ENCODE measurements at regions not wholly inside any gene's neighbourhood (a gene's known extent, or its start where the extent isn't known, plus 50 kb on each side); places are given as distances from the start of the nearest gene placed in this dataset.

DNA sequence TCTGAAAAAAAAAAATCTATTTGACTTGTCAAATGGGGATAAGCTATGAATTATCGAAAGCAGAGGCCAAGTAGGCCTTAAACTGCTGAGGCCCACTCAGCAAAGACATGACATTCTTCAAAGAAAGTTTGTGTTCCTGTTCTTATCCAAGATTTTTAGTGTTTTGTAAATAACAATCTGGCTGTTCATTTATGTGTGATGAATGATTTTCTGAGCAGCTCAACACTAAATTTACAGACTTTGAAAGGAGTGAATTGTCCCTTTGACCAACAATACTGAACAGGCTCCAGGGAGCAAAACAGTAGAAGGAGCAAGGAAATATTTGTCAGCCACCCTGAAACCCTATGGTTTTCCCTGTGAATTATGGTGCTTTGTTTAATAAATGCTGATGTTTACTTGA, 512.6 kb upstream of the NAALADL2 start:
- H3K4me3 ChIP-seq (ENCODE audit: low read length), result no peak overlapping the region
- TF ChIP-seq, protein P1, sequence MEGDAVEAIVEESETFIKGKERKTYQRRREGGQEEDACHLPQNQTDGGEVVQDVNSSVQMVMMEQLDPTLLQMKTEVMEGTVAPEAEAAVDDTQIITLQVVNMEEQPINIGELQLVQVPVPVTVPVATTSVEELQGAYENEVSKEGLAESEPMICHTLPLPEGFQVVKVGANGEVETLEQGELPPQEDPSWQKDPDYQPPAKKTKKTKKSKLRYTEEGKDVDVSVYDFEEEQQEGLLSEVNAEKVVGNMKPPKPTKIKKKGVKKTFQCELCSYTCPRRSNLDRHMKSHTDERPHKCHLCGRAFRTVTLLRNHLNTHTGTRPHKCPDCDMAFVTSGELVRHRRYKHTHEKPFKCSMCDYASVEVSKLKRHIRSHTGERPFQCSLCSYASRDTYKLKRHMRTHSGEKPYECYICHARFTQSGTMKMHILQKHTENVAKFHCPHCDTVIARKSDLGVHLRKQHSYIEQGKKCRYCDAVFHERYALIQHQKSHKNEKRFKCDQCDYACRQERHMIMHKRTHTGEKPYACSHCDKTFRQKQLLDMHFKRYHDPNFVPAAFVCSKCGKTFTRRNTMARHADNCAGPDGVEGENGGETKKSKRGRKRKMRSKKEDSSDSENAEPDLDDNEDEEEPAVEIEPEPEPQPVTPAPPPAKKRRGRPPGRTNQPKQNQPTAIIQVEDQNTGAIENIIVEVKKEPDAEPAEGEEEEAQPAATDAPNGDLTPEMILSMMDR (conservative IDR thresholded peaks at IDR 0.05; ENCODE audit: low read depth, low read length), result no peak
- DNase-seq (ENCODE audit: low read depth), result no peak

DNA sequence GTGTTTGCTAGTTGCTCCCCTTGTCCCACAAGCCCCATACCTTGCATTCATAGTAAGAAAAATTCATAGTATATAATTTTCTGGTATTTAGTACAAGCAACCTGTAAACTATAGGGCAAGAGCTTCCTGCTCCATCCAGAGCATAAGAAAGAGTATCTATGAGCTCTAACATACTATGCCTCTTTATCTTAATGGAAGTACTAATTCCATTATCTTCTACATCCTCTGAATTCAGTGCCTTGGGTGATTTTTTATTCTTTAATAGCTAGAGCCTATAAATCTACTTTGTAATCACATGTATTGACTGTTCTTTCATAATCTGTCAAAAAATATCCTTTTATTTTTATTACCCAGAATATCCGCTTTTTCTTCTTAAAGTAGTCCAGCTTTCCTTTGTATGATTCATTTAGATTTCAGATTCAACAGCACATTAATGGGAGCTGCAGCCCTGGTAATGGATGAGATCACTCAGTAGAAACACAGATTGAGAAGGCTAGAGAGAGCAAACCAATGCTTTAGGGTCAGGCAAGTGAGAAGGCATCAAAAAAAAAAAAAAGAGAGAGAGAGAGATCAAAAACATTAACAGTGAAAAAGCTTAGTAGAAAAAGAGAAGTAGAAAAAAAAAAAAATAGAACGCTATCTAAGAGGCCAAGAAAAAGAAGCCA, 511.5 kb upstream of the NAALADL2 start:
- TF ChIP-seq, protein P1 (conservative IDR thresholded peaks at IDR 0.05; ENCODE audit: low read depth, low read length), result no peak
- DNase-seq (ENCODE audit: low read depth), result no peak
- H3K4me3 ChIP-seq (ENCODE audit: low read length), result no peak overlapping the region

DNA sequence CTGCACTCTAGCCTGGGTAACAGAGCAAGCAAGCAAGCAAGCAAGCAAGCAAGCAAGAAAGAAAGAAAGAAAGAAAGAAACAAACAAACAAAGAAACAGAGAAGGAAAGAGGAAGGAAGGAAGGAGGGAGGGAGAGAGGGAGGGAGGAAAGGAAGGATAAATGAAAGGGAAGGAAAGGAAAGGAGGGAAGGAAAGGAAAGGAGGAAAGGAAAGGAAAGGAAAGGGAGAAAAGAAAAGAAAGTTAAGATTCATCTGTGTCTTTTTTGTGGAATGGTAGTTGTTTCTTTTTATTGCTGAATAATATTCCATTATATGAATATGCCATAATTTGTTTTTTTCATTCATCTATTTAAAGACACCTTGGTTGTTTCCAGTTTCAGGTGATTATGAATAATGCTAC, 506.9 kb upstream of the NAALADL2 start:
- no peak overlapping the region for H3K4me3 ChIP-seq (ENCODE audit: low read length)
- TF ChIP-seq, protein P1 (conservative IDR thresholded peaks at IDR 0.05; ENCODE audit: low read depth, low read length), result no peak
- DNase-seq (ENCODE audit: low read depth), result no peak

DNA sequence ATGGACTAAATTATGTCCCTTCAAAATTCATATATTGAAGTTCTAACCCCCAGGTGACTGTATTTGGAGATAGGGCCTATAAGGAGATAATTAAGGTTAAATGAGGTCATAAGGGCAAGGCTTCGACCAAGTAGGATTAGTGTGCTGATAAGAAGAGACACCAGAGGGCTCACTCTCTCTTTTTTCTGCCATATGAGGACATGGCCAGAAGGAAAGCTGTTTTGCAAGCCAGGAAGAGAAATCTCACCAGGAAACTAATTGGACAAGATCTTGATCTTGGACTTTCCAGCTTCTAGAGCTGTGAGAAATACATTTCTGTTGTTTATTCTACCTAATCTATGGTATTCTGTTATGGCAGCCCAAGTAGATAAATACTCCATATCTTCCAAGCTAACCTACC, 503.6 kb upstream of the NAALADL2 start:
- DNase-seq (ENCODE audit: low read depth), result no peak
- H3K4me3 ChIP-seq (ENCODE audit: low read length), result no peak overlapping the region
- TF ChIP-seq, protein P1 (conservative IDR thresholded peaks at IDR 0.05; ENCODE audit: low read depth, low read length), result peak; percentile 25

DNA sequence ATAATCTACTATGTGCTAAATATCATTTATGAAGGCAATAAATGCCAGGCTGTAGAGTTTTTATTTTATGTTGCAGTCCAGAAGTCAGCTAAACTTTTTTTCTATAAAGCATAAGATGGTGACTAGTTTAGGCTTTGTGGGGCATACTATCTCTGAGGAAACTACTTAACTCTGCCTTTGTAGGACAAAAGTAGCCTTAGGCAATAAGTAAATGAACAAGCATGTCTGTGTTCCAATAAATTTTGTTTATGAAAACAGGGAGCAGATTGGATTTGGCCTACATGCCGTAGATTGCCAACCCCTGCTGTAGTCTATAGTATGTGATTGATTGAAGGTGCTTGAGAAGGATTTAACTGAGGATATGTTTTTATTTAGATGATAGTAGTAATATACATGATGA, 502.5 kb upstream of the NAALADL2 start:
- TF ChIP-seq, protein P1 (conservative IDR thresholded peaks at IDR 0.05; ENCODE audit: low read depth, low read length), result no peak
- no peak overlapping the region for H3K4me3 ChIP-seq (ENCODE audit: low read length)
- no peak for DNase-seq (ENCODE audit: low read depth)

DNA sequence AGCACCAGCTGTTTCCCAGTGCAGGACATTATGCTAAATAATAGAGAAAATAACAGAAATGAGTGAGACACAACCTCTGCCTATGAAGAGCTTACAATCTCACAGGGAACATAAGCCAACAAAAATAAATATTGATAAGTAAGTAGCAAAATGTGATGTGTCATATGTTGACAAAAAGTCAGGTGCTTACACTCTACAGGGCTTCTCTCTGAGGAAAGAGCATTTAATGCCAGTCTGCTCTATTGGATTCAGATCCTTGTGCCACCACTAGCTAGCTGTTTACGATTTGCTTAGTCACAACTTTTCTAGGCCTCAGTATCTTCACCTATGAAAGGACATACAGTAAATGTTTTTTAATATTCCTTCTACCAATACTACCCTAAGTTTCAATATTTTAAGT, 500.9 kb upstream of the NAALADL2 start:
- no peak for DNase-seq (ENCODE audit: low read depth)
- H3K4me3 ChIP-seq (ENCODE audit: low read length), result no peak overlapping the region
- TF ChIP-seq, protein P1 (conservative IDR thresholded peaks at IDR 0.05; ENCODE audit: low read depth, low read length), result no peak

DNA sequence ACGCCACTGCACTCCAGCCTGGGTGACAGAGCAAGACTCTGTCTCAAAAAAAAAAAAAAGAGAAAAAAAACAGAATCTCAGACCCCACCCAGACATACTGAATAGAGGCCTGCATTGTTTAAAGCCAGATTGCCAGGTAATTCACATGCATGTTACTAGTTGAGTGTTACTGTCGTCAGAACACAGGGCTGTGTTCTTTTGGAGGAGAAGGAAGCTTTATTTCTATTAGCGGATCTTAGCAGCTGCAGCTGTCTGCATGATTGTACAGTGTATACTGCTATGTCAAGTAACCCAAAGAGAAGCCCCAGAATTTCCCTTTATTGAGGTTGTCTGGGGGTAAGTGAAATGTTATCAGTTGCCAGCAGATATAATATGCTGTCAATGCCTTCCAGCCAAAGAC, 496.6 kb upstream of the NAALADL2 start:
- DNase-seq (ENCODE audit: low read depth), result no peak
- TF ChIP-seq, protein P1 (conservative IDR thresholded peaks at IDR 0.05; ENCODE audit: low read depth, low read length), result no peak
- no peak overlapping the region for H3K4me3 ChIP-seq (ENCODE audit: low read length)

Measured in retinal pigment epithelial cell (primary cell).